Calu3 (cell line): ENCODE measurements at regions not wholly inside any gene's neighbourhood (a gene's known extent, or its start where the extent isn't known, plus 50 kb on each side); places are given as distances from the start of the nearest gene placed in this dataset.

Experiments used
- BruUV-seq: library from RNA; stranded (reverse); fragments of 400-500 nt; replicated peaks from 2 replicates; lab custom pipeline; 2021; lab: Mats Ljungman, UMichigan
- CTCF ChIA-PET: fragments of 300-600 bp; sonication (Branson Sonifier 250); formaldehyde crosslinking; loops from one replicate; lab custom pipeline; 2022; ENCODE audit warnings: antibody characterized with exemption; lab: Charles Lee
- DNase-seq: peaks from one replicate; pipeline ENCODE4 v3.0.0; 2022
- H3K27ac Mint-ChIP-seq: one replicate; pipeline ENCODE4 v1.8.0; 2022; ENCODE audit warnings: mixed read lengths; ENCODE audit not compliant: unreplicated experiment
- H3K27me3 Mint-ChIP-seq: one replicate; pipeline ENCODE4 v1.8.0; 2022; ENCODE audit warnings: mixed read lengths; ENCODE audit not compliant: unreplicated experiment
- H3K36me3 Mint-ChIP-seq: one replicate; pipeline ENCODE4 v1.8.0; 2022; ENCODE audit warnings: mild to moderate bottlenecking, moderate library complexity, mixed read lengths; ENCODE audit not compliant: insufficient read depth, unreplicated experiment
- H3K4me1 Mint-ChIP-seq: one replicate; pipeline ENCODE4 v1.8.0; 2022; ENCODE audit warnings: mild to moderate bottlenecking, low read depth, mixed read lengths; ENCODE audit not compliant: unreplicated experiment
- H3K4me3 Mint-ChIP-seq: one replicate; pipeline ENCODE4 v1.8.0; 2022; ENCODE audit warnings: mild to moderate bottlenecking, low read depth, moderate library complexity, mixed read lengths; ENCODE audit not compliant: unreplicated experiment
- H3K9me3 Mint-ChIP-seq: one replicate; pipeline ENCODE4 v1.8.0; 2022; ENCODE audit warnings: low read depth, mixed read lengths; ENCODE audit not compliant: unreplicated experiment
- CTCF ChIP-seq: fragments of 200-600 bp; IDR thresholded peaks from one replicate; pipeline ENCODE4 v1.8.0; 2022; ENCODE audit warnings: antibody characterized with exemption; ENCODE audit not compliant: unreplicated experiment
- intact Hi-C: fragments of 100-400 bp; cut with micrococcal nuclease; formaldehyde crosslinking; loops from one replicate; pipeline ENCODE4 v1.10.0; 2022; ENCODE audit not compliant: unreplicated experiment

GRCh38 chr13:106821979-106822378, 254.0 kb upstream of the ARGLU1 start:
- CTCF ChIA-PET = no interaction called here
- no peak for DNase-seq
- BruUV-seq = no TSS peak
- Mint-ChIP-seq H3K4me1 (no peaks in the 10 kb centered on the region), H3K36me3 (no peaks in the 10 kb centered on the region), H3K9me3 (peaks cover 3% of the 10 kb centered on the region), H3K27ac (no peak overlapping the region), H3K27me3 (no peaks in the 10 kb centered on the region), H3K4me3 (no peak overlapping the region)
- intact Hi-C loops = no loop called here
- no peak for TF ChIP-seq CTCF

- CTCF ChIA-PET = no interaction called here
- no peak for DNase-seq
- Mint-ChIP-seq H3K9me3 (peaks cover 3% of the 10 kb centered on the region), H3K27me3 (no peaks in the 10 kb centered on the region), H3K4me1 (no peaks in the 10 kb centered on the region), H3K36me3 (no peaks in the 10 kb centered on the region), H3K4me3 (no peak overlapping the region), H3K27ac (no peak overlapping the region)
- no TSS peak for BruUV-seq
- intact Hi-C loops = no loop called here
- no peak for TF ChIP-seq CTCF
Observed at GRCh38 chr13:106819413-106820180, 251.7 kb upstream of the ARGLU1 start.

GRCh38 chr13:106818971-106819370, 251.0 kb upstream of the ARGLU1 start:
- no peak for DNase-seq
- CTCF ChIA-PET = no interaction called here
- intact Hi-C loops = no loop called here
- no peaks in the 10 kb centered on the region for H3K4me1 Mint-ChIP-seq
- H3K36me3 Mint-ChIP-seq = no peaks in the 10 kb centered on the region
- no peaks in the 10 kb centered on the region for H3K27me3 Mint-ChIP-seq
- TF ChIP-seq CTCF = no peak
- peaks cover 3% of the 10 kb centered on the region for H3K9me3 Mint-ChIP-seq
- no peak overlapping the region for H3K27ac Mint-ChIP-seq
- H3K4me3 Mint-ChIP-seq = no peak overlapping the region
- no TSS peak for BruUV-seq

GRCh38 chr13:106815545-106815944, 247.6 kb upstream of the ARGLU1 start:
- CTCF ChIA-PET = no interaction called here
- H3K4me3 Mint-ChIP-seq = no peak overlapping the region
- no TSS peak for BruUV-seq
- intact Hi-C loops = no loop called here
- peaks cover 3% of the 10 kb centered on the region for H3K9me3 Mint-ChIP-seq
- no peaks in the 10 kb centered on the region for H3K4me1 Mint-ChIP-seq
- H3K27ac Mint-ChIP-seq = no peak overlapping the region
- no peak for TF ChIP-seq CTCF
- no peaks in the 10 kb centered on the region for H3K36me3 Mint-ChIP-seq
- no peaks in the 10 kb centered on the region for H3K27me3 Mint-ChIP-seq
- no peak for DNase-seq
